Hippocampal formation (tissue), 2 donors: ENCODE measurements at regions not wholly inside any gene's neighbourhood (a gene's known extent, or its start where the extent isn't known, plus 50 kb on each side); places are given as distances from the start of the nearest gene placed in this dataset.

Experiments used
- DNase-seq, 2 donors: peaks; one replicate each; lab custom pipeline; 2025; lab: John Stamatoyannopoulos, UW

DNA sequence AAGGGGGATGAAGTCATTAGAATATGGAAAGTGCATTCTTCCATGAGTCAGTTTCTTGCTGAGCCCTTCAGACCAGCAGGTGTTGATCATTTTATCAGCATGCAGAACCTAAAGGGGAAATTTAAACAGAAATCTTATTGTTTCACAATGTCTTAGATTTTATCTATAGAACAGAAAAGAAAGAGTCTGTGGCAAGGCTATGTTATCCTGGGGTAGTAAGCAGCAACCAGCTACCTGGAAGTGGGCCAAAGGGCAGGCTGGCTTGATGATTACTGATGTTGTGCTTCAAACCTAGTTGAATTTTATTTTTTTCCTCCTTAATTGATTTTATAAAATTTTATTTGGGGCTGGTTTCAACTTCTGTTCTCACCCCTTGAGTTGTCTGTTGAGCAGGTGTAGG, 101.5 kb downstream of the LRRC70 start:
- DNase-seq: no peak
